NCI-H187 treated with DMSO at 0.1 percent for 48 hours (cell line): ENCODE measurements at regions not wholly inside any gene's neighbourhood (a gene's known extent, or its start where the extent isn't known, plus 50 kb on each side); places are given as distances from the start of the nearest gene placed in this dataset.
"Not testable (repeated sequence)": the region's sequence is repeated elsewhere in the genome, so short reads cannot be mapped to it uniquely, and the experiment has no call there.

Source experiments
- DNase-seq: peaks from one replicate; lab custom pipeline; 2025; lab: John Stamatoyannopoulos, UW

DNA sequence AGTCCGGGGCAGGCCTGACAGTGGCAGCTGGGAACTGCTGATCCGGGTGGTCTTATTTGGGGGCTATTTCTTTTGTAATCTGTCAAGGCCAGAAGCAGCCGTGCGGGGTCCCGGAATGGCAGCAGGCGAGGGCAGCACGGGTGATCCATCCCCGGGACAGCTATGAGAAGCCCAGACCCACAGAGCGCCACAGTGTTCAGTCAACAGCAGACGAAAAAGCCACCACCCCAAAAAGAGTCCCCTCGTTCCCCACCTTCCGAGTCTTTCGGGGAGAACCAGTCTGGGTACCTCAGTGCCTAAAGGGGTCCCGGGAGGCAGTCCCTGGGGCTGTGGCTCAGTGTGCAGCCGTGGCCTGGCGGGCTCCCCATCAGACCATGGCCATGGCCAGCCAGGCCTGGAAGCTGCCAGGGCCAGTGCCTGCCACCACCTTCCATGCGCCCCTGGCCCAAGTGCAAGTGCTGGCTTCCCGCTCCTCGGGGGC is 125.1 kb upstream of the KCTD7 start:
- no peak for DNase-seq

- DNase-seq = no peak
Measured at GRCh38 chr7:66504131-66504530, 124.5 kb upstream of the KCTD7 start.

DNA sequence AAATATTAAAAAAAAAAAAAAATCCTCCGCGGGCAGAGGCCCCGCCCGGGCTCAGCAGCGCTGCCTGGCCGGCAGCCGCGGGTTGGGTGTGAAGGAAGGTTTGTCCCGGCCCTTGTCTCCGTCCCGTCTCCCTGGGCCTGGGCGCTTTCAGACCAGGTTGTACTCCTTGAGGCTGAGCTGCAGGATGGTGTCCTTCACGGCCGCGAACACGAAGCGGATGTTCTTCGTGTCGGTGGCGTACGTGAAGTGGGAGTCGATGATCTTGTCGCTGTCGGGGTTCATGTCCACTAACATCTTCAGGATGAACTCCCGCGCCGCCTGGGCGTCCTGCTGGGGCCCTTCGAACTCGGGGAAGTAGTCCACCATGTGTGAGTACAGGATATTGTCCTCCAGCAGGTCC is 123.7 kb upstream of the KCTD7 start:
- no peak for DNase-seq

DNA sequence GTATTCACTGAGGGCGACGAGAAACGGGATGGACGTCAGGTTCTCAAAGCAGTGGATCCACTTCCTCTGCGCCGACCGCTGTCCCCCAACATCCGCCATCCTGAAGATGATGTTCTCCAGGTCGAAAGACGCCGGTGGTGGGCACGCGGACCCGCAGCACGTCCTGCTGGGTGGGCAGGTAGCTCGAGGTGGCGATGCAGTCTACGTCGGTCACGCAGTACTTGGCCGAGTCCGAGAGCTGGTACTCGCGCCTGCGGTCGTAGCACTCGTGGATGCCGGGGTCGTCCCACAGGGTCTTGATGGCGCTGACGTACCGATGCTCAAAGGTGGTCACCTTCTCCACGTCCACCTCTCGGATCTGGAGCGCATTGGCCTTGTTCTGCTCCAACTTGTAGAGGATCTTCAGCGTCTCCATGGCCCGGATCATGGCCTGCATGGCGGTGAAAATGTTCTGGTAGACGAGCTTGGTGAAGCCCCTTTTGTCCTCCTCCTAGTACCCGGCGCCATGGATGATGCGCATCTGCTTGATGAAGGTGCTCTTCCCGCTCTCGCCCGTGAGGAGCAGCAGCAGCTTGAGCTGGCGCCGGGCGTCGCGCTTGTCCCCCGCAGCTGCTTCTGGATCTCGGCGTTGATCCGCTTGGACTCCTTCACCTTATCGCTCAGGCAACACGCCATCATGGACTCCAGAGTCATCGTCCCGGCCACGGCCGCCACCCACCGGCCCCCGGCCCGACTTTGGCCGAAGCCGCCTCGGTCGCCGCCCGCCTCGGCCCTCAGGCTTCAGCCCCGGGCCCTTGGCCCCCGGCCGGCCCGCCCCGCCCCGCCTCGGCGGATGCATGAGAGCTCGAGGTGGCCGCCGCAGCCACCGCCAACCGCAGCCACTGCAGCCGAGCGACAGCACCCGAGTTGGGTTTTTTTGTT is 122.9 kb upstream of the KCTD7 start:
- DNase-seq = no peak

- DNase-seq = not testable (repeated sequence)
Measured at GRCh38 chr7:66506703-66507102, 122.0 kb upstream of the KCTD7 start.

- no peak for DNase-seq
Measured at GRCh38 chr7:66507764-66508296, 120.9 kb upstream of the KCTD7 start.

GRCh38 chr7:66508431-66508830 is 120.2 kb upstream of the KCTD7 start:
- DNase-seq = no peak

GRCh38 chr7:66514050-66514449 is 114.6 kb upstream of the KCTD7 start:
- DNase-seq = no peak

GRCh38 chr7:66517212-66517909 is 111.3 kb upstream of the KCTD7 start:
- DNase-seq = no peak

DNA sequence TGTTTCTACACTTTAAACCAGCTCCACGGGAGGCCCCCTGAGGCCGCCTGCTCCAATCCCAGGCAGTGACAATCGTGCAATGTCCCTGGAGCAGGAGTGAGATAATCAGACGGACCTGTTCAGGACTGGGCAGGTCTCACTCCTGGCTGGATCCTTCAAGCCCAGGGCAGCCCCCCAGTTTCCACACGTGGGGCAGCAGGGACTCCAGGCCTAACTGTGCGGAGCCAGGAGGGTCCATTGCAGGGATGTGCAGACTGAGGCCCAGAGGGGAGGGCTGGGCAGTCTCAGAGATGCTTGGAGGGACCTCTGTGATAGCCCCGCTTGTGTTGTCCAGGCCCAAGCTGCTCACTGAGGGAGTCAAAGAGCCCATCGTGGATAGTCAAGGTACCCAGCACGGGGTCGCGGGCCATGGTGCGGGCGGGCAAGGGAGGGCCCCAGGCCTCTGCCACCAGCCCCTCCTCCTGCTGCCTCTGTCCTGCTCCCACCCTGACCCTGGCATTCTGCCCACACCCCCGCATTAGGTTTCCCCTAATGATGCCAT is 110.5 kb upstream of the KCTD7 start:
- no peak for DNase-seq

DNA sequence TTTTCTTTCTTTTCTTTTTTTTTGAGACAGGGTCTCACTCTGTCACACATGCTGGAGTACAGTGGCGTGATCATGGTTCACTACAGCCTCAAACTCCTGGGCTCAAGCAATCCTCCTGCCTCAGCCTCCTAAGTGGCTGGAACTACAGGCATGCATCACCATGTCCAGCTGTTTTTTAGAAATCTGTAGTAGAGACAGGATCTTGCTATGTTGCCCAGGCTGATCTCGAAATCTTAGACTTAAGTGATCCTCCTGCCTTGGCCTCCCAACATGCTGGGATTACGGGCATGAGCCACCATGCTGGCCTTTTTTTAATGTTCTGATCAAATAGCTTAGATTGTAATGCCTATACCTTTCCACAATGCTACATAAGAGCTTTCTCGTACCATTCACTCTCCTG is 107.0 kb upstream of the KCTD7 start:
- no peak for DNase-seq

DNA sequence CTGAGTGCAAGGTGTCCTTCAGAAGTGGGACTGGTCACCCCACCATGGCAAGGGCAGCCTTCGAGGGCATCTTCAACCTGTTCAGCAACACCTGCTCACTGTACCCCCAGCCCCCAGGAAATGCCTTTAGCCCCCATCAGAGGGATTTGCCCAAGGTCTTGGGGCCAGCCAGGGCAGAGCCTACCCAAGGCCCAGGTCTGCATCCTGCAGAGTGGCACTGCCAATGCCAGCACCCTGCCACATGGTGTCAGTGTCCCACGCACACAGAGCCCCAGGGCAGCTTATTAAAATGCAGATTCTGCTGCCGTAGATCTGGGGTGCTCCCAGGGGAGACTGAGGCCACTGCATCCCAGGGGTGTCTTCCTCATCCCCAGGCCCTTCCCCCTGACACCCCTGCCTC is 106.2 kb upstream of the KCTD7 start:
- DNase-seq = no peak

- DNase-seq = no peak
Measured at GRCh38 chr7:66523409-66523808, 105.3 kb upstream of the KCTD7 start.

DNA sequence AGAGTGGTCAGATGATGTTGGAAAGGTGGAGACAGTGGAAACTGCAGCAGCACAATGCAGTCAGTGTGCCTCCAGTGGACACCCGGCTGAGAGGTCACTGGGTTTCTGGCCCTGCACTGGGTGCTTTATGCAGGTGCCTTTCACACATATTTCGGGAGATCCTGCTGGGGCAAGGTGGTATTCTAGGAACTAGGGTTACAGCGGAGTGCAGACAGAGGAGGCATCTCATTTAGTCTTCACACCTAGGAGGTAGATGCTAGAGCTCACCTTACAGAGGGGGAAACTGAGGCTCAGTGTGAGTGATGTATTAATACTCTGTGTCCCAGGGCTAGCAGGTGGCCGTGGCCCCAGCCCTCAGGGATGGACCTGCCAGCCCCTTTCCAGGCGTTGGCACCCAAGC is 103.9 kb upstream of the KCTD7 start:
- no peak for DNase-seq

- not testable (repeated sequence) for DNase-seq
Measured at GRCh38 chr7:66526782-66527181, 101.9 kb upstream of the KCTD7 start.

- DNase-seq = no peak
Measured at GRCh38 chr7:66528652-66529051, 100.0 kb upstream of the KCTD7 start.

DNA sequence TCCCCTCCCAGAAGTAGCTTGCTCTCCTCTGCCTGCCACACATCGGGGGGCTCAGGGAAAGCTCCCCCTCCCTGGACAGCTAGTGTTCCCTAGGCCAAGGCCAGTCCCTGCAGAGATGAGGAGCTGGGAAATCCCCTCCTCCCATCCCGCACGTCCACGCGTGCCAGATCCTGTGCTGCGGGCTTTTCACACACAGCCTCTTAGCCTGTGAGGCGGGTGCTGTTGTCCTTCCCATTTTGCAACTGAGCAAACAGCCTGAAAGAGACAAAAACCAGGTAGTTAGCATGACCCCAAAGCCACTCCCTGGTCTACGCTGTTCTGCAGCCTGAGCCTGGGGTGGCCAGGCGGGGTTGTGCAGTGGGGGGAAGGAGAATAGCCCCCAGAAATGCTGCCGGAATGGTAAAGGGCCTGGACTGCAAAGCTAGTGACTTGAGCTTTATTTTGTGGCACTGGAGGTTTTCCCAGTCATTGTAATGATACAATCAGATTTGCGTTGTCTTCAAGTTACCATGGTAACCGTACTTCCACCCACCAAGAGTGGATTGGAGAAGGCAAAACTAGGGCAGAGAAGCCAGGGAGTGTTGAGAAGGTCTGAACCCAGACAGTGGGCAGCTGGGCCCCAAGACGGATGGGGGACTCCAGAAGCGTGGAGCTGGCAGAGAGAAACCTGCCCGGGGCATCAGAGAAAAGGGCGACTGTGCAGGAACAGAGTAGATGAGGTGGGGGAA is 98.6 kb upstream of the KCTD7 start:
- no peak for DNase-seq

DNA sequence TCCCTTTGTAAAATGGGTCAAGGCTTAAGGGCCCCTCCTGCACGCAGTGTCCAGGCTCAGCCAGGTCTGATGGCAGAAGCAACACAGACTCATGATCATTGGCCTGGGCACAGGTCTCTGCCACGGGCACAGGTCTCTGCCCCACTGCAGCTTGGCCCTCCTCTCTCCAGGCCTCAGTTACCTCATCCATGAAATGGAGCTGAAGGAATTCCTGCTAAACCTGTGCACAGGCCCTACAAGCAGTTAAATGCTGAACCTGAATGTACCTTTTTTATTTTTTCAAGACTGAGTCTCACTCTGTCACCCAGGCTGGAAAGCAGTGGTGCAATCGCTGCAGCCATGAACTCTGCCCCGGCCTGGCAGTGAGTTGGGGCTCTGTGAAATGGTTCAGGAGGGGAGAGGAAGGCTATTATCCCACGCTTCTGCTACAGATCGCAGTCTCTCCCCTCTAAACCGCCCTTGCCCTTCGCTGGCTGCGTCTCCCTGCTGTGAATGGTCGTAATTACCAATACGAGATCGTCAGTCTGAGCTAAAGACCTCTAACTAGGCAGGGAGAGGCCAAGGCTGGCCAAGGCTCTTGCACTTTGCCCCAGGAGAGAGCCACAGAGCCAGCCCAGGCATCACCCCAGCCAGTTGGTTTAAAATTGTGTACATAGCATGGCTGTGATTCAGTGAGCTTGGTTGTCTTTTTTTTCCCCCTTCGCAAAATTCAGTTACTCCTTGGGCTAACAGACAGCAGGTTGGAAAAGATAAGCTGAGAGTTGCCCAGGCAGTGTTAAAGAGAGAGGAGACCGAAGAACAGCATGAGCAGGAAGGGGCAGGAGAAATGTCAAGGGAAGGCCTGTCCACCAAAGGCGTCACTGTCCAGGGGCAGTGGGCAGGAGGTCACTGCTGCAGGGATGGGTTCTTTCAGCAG is 93.0 kb upstream of the KCTD7 start:
- DNase-seq = no peak

DNA sequence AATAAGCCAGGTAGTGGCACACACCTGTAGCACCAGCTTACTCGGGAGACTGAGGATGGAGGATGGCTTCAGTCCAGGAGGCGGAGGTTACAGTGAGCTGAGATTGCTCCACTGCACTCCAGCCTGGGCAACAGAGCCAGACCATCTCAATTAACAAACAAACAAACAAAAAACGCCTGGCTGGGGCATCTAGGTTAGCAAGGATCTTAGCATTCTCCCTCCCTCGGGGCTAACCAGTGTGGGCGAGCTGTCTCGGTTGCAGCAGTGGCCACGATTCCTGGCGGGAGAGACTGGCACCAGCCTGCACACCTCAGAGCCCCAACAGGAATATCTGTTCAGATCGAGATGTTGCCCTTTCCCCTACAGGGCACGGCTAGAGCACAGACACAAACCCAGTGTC is 91.3 kb upstream of the KCTD7 start:
- no peak for DNase-seq

DNA sequence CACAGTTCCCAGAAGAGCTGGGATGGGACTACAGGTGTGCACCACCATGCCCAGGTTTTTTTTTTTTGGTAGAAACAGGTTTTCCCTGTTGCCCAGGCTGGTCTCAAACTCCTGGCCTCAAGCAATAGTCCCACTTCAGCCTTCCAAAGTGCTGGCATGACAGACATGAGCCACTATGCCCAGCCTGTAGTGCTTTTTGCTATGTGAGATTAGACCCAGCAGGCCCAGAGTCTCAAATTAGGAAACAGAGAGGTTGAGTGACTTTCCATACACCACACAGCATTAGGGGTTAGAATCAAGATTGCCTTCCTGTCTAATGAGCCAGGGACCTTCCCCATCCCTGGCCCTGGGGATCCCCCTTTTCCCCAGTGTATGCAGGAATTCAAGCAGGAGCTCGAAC is 90.8 kb upstream of the KCTD7 start:
- no peak for DNase-seq

GRCh38 chr7:66539264-66539623 is 89.4 kb upstream of the KCTD7 start:
- no peak for DNase-seq
